DND-41 (cell line): ENCODE measurements at regions not wholly inside any gene's neighbourhood (a gene's known extent, or its start where the extent isn't known, plus 50 kb on each side); places are given as distances from the start of the nearest gene placed in this dataset.

Source experiments
- ATAC-seq: fragments of 200-7000 bp; cut with Tn5 transposase; 3 replicates; pipeline ENCODE4 v1.9.1; 2021; ENCODE audit warnings: low read depth; ENCODE audit not compliant: insufficient read depth
- DNase-seq: peaks from one replicate; pipeline ENCODE4 v3.0.0-alpha.2; 2020
- H2AFZ ChIP-seq: 2 replicates; pipeline ENCODE4 v1.6.0; 2012; ENCODE audit warnings: low read depth, low read length
- H3K27ac ChIP-seq: 2 replicates; pipeline ENCODE4 v1.5.1; 2012; ENCODE audit warnings: low read length, inconsistent platforms
- H3K27me3 ChIP-seq: fragments of 200-600 bp; sonication (generic); 2 replicates; pipeline ENCODE4 v1.6.0; 2012; ENCODE audit warnings: low read length, mild to moderate bottlenecking, inconsistent platforms; ENCODE audit not compliant: insufficient read depth, poor library complexity
- H3K36me3 ChIP-seq: 2 replicates; pipeline ENCODE4 v1.5.1; 2012; ENCODE audit warnings: low read length, inconsistent platforms; ENCODE audit not compliant: insufficient read depth
- H3K4me1 ChIP-seq: 2 replicates; pipeline ENCODE4 v1.5.1; 2012; ENCODE audit warnings: mild to moderate bottlenecking, low read length; ENCODE audit not compliant: insufficient read depth
- H3K4me2 ChIP-seq: 2 replicates; pipeline ENCODE4 v1.6.0; 2012; ENCODE audit warnings: mild to moderate bottlenecking, moderate library complexity, low read length, inconsistent platforms; ENCODE audit not compliant: insufficient read depth
- H3K4me3 ChIP-seq, 2 experiments: fragments of 200-600 bp in 1 of 2; shearing (Covaris generic) in 1 of 2; 2 replicates each; pipeline ENCODE4 v1.5.1; 2012 to 2016; ENCODE audit warnings: inconsistent platforms in 2 of 2, low read length in 2 of 2, mild to moderate bottlenecking in 2 of 2, low read depth in 1 of 2, moderate library complexity in 1 of 2
- H3K79me2 ChIP-seq: 2 replicates; pipeline ENCODE4 v1.6.0; 2012; ENCODE audit warnings: low read length, inconsistent platforms; ENCODE audit not compliant: insufficient read depth
- H3K9ac ChIP-seq: 2 replicates; pipeline ENCODE4 v1.6.0; 2012; ENCODE audit warnings: low read depth, mild to moderate bottlenecking, inconsistent platforms, low read length, moderate library complexity
- H3K9me3 ChIP-seq: 2 replicates; pipeline ENCODE4 v1.5.1; 2012; ENCODE audit warnings: low read length, moderate library complexity, mild to moderate bottlenecking, inconsistent platforms; ENCODE audit not compliant: insufficient read depth, severe bottlenecking
- H4K20me1 ChIP-seq: 2 replicates; pipeline ENCODE4 v1.6.0; 2012; ENCODE audit warnings: low read length; ENCODE audit not compliant: insufficient read depth
- EZH2 ChIP-seq: IDR thresholded peaks from 3 replicates; pipeline ENCODE4 v1.6.1; 2012; ENCODE audit warnings: borderline replicate concordance, low read depth, mild to moderate bottlenecking, moderate library complexity, low read length, inconsistent platforms; ENCODE audit not compliant: severe bottlenecking
- TF ChIP-seq, protein P1 (sequence below): IDR thresholded peaks from 2 replicates; pipeline ENCODE4 v1.5.1; 2012; ENCODE audit warnings: borderline replicate concordance, low read length, moderate library complexity, mild to moderate bottlenecking; ENCODE audit not compliant: poor library complexity, severe bottlenecking; ENCODE audit errors: extremely low read depth

DNA sequence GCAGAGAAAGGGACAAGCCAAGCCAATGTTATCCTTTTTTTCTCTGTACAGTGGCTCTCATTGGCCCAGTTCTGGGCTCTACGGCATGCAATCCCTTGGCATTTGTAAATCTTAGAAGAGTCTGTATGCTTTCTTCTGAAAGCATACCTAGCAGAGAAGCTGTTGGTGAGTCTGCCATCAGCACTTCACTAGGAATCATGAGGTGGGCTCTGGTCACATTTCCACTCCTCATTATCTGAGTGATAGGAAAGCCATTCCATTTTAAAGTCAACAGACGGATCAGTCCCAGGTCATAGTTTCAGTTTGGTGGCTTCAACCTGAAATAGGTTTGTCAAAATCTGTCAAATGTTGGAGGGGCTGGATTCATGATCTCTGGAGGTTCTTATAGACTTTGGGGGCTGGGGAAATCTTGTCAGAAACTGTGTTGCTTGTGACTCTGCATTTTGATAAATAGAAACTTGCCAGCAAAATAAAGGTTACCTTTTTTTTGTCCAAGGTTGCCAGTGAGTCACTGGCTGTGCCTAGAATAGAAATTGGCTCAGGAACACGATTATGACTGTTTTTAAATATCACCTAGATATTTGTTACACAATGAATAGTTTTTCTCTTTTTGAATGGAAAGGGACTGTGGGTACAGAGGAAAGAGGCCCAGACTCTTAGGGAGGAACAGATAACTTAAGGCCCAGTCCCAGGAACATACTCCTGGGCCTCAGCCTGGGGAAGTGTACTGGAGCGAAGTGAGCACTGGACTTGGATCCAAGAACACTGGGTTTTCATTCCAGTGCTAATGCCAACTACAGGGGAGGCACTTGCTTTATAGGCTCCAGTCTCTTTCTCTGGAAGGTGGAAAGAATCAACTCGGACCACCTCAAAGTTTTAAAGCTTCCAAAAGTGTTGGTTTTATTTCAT is 183.1 kb downstream of the NMUR2 start:
- ATAC-seq (no peak), DNase-seq (no peak)
- H3K9me3 ChIP-seq: no peaks in the 10 kb centered on the region
- no peaks in the 10 kb centered on the region for H4K20me1 ChIP-seq
- H3K27me3 ChIP-seq: no peaks in the 10 kb centered on the region
- TF ChIP-seq, protein P1, sequence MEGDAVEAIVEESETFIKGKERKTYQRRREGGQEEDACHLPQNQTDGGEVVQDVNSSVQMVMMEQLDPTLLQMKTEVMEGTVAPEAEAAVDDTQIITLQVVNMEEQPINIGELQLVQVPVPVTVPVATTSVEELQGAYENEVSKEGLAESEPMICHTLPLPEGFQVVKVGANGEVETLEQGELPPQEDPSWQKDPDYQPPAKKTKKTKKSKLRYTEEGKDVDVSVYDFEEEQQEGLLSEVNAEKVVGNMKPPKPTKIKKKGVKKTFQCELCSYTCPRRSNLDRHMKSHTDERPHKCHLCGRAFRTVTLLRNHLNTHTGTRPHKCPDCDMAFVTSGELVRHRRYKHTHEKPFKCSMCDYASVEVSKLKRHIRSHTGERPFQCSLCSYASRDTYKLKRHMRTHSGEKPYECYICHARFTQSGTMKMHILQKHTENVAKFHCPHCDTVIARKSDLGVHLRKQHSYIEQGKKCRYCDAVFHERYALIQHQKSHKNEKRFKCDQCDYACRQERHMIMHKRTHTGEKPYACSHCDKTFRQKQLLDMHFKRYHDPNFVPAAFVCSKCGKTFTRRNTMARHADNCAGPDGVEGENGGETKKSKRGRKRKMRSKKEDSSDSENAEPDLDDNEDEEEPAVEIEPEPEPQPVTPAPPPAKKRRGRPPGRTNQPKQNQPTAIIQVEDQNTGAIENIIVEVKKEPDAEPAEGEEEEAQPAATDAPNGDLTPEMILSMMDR: no peak
- TF ChIP-seq EZH2: no peak
- no peak overlapping the region for H3K4me3 ChIP-seq
- no peak overlapping the region for H3K9ac ChIP-seq
- no peak overlapping the region for H3K4me2 ChIP-seq
- no peak overlapping the region for H2AFZ ChIP-seq
- H3K79me2 ChIP-seq: no peaks in the 10 kb centered on the region
- no peaks in the 10 kb centered on the region for H3K36me3 ChIP-seq
- no peak overlapping the region for H3K27ac ChIP-seq
- H3K4me1 ChIP-seq: no peaks in the 10 kb centered on the region

GRCh38 chr5:152218694-152219093 is 186.4 kb downstream of the NMUR2 start:
- Histone ChIP-seq H3K79me2 (no peaks in the 10 kb centered on the region), H3K36me3 (no peaks in the 10 kb centered on the region), H3K4me1 (no peaks in the 10 kb centered on the region), H3K9me3 (no peaks in the 10 kb centered on the region), H3K27me3 (no peaks in the 10 kb centered on the region), H3K27ac (no peak overlapping the region), H3K4me3 (no peak overlapping the region), H3K9ac (no peak overlapping the region), H3K4me2 (no peak overlapping the region), H4K20me1 (no peaks in the 10 kb centered on the region), H2AFZ (no peak overlapping the region)
- DNase-seq: no peak
- no peak for ATAC-seq
- TF ChIP-seq, protein P1: no peak
- no peak for TF ChIP-seq EZH2

GRCh38 chr5:152205804-152206203 is 199.3 kb downstream of the NMUR2 start:
- no peak for ATAC-seq
- no peak for TF ChIP-seq EZH2
- TF ChIP-seq, protein P1: no peak
- no peak for DNase-seq

More at GRCh38 chr5:152205804-152206203, 199.3 kb downstream of the NMUR2 start:
- Histone ChIP-seq H4K20me1 (no peaks in the 10 kb centered on the region), H3K4me2 (no peak overlapping the region), H3K27ac (no peak overlapping the region), H3K4me1 (no peaks in the 10 kb centered on the region), H2AFZ (no peak overlapping the region), H3K9ac (no peak overlapping the region), H3K79me2 (no peaks in the 10 kb centered on the region), H3K36me3 (no peaks in the 10 kb centered on the region), H3K9me3 (no peaks in the 10 kb centered on the region), H3K4me3 (no peak overlapping the region), H3K27me3 (no peaks in the 10 kb centered on the region)
